ENCODE measurements at regions not wholly inside any gene's neighbourhood (a gene's known extent, or its start where the extent isn't known, plus 50 kb on each side); places are given as distances from the start of the nearest gene placed in this dataset.

DNA sequence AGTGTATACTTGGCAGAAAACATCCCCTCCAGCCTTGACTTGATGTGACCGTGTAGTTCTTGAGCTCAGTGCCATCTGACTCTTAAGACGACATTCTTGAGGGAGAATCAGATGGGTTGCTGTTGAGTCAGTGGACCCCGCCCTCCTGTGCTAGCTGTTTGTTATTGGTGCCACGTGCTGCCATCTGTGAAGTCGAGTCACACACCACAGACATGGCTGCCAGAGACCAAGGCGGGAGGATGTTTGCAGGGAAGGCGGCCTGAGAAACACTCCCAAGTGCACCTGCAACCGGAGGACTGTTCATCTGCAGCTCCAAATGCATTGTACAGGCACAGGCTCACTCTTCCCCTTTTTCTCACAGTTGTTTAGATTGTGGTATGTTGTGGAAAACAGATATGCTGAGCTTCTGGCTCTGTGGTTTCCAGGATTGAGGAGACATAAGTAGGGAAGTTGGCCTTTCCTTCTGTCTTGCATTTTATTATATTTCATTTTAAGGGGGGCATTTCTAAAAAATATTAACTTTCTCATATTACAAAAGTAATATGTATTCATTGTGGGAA is 345.3 kb upstream of the ZFP64 start:
- WGBS, 10 experiments = 0 to 100% (median 81%) methylated on average over 1 to 5 of the region's 8 CpGs; no CpG with 5 or more reads in 2 of the 10 experiments
- no peaks in the 10 kb centered on the region for H3K4me1 ChIP-seq (replicated peaks in 1 of 2)
- in situ Hi-C loops (cut with MboI; ENCODE audit: low pct_unique_long_range_greater_than_20kb in 2 of 9, low sequenced_read_pairs in 9 of 9, unreplicated experiment in 9 of 9) = no loop called here
- H3K4me3 ChIP-seq = no peak overlapping the region
- ATAC-seq (replicated peaks in 6 of 8) = no peak
- H3K27ac ChIP-seq = no peak overlapping the region

DNA sequence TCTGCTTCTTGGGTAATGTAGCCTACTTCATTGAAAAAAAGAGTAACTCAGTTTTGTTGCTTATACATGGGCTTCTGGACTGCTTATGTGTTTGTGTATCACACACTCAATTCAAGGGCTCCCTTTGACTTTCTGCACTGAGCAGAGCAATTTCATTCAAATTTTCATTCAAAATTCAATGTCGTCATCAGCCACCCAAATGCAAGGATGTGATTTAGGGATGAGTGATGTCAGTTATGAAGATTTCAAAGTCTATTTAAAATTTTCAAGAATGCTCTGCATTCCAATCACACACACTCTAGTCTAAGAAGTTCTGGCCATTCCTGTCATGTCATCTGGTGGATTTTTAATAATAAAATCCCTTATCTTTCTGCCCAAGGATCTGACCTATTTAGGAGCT is 344.5 kb upstream of the ZFP64 start:
- in situ Hi-C loops (cut with MboI; ENCODE audit: low pct_unique_long_range_greater_than_20kb in 2 of 9, low sequenced_read_pairs in 9 of 9, unreplicated experiment in 9 of 9) = no loop called here
- 0 to 100% (median 71%) methylated on average over 1 of the region's 1 CpG; no CpG with 5 or more reads in 6 of the 10 experiments for WGBS, 10 experiments
- peak in 1 of 8 experiments; percentile 33 for ATAC-seq (replicated peaks in 6 of 8)
- no peak overlapping the region for H3K4me3 ChIP-seq
- no peak overlapping the region for H3K27ac ChIP-seq
- H3K4me1 ChIP-seq (replicated peaks in 1 of 2) = no peaks in the 10 kb centered on the region

DNA sequence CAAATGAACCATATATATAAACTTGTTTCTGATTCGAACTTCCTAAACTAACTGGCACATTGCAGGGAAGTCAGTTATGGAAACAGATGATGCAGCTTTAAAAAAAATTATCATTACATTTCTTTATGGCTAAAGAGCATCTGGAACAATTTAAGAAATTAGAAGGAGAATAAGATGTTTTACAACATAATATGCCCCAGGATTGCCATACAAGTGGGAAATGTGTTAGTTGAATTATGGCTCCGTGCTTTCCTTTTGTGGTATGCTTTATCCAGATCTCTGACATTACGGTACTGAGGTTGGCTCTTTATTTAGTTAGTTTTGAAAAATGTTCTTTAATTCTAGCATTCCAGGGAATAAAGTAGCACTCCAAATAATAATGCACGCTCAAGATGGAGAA is 343.0 kb upstream of the ZFP64 start:
- Histone ChIP-seq H3K4me3 (no peak overlapping the region), H3K4me1 (replicated peaks in 1 of 2) (no peaks in the 10 kb centered on the region), H3K27ac (peak overlapping the region in 1 of 2 donors; percentile 8)
- in situ Hi-C loops (cut with MboI; ENCODE audit: low pct_unique_long_range_greater_than_20kb in 2 of 9, low sequenced_read_pairs in 9 of 9, unreplicated experiment in 9 of 9) = no loop called here
- no peak for ATAC-seq (replicated peaks in 6 of 8)
- 23 to 80% (median 72%) methylated on average over 1 to 4 of the region's 4 CpGs for WGBS, 10 experiments

DNA sequence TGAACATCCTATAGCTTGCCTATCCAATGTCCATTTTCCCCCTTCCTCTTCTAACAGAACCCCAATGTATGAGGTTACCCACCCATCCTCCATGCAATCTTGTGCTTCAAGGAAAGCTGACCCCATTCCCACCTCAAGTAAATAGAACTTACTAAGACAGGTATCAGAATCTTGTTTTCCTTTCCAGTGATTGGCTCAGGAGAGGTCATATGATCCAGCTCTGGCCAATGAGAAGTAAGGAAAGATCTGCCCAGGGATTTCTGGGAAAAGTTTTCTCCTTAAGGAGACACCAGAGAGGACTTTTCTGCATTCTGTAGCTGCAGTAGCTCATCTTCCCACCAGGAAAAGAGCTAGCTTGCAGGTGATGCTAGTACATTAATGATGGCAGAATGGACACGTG is 341.8 kb upstream of the ZFP64 start:
- ATAC-seq (replicated peaks in 6 of 8) = no peak
- no peak overlapping the region for H3K27ac ChIP-seq
- H3K4me3 ChIP-seq = no peak overlapping the region
- 38 to 100% (median 80%) methylated on average over 1 of the region's 1 CpG; no CpG with 5 or more reads in 3 of the 10 experiments for WGBS, 10 experiments
- no peaks in the 10 kb centered on the region for H3K4me1 ChIP-seq (replicated peaks in 1 of 2)
- in situ Hi-C loops (cut with MboI; ENCODE audit: low pct_unique_long_range_greater_than_20kb in 2 of 9, low sequenced_read_pairs in 9 of 9, unreplicated experiment in 9 of 9) = no loop called here

DNA sequence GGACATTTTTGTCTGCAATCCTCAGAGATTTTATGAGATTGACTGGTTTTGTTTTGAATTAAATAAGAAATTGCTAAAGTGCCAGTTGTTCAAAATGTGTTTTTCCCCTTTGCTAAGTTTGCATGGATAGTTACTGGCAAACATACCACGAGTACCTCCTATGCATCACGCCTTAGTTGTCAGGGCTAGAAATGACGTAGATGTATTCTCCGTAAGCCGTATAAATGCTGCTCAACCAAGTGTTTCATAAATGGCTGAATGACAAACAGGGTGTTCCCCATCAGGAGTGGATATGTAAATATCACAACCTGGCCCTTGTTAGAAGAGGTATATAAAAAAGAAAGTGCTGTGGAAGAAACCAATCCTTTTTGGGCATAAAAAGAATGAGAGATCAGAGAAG is 341.1 kb upstream of the ZFP64 start:
- no peak for ATAC-seq (replicated peaks in 6 of 8)
- WGBS, 10 experiments = 75 to 100% (median 89%) methylated on average over 1 to 5 of the region's 5 CpGs; no CpG with 5 or more reads in 1 of the 10 experiments
- Histone ChIP-seq H3K4me3 (no peak overlapping the region), H3K27ac (no peak overlapping the region), H3K4me1 (replicated peaks in 1 of 2) (no peaks in the 10 kb centered on the region)
- in situ Hi-C loops (cut with MboI; ENCODE audit: low pct_unique_long_range_greater_than_20kb in 2 of 9, low sequenced_read_pairs in 9 of 9, unreplicated experiment in 9 of 9) = no loop called here

DNA sequence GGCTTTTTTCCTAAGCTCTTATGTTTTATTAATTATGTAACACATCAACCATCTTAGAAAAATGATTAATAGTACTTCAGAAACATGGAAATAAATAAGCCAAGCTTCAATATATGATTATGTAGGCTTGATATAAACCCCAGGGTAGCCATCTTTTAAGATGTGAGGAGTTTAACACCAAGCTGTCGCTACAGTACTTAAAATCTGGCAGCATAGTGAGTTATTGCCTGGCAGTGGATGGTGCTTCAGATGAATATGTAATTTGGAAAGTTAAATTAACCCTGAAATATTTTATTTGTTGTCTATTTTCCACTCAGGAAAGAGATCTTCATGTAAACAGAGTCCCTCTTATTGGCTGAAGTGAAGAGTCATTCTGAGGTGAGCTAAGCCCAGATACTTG is 339.0 kb upstream of the ZFP64 start:
- in situ Hi-C loops (cut with MboI; ENCODE audit: low pct_unique_long_range_greater_than_20kb in 2 of 9, low sequenced_read_pairs in 9 of 9, unreplicated experiment in 9 of 9) = no loop called here
- Histone ChIP-seq H3K27ac (no peak overlapping the region), H3K4me1 (replicated peaks in 1 of 2) (no peaks in the 10 kb centered on the region), H3K4me3 (no peak overlapping the region)
- 0 to 100% (median 86%) methylated on average over 1 of the region's 1 CpG; no CpG with 5 or more reads in 3 of the 10 experiments for WGBS, 10 experiments
- ATAC-seq (replicated peaks in 6 of 8) = no peak

DNA sequence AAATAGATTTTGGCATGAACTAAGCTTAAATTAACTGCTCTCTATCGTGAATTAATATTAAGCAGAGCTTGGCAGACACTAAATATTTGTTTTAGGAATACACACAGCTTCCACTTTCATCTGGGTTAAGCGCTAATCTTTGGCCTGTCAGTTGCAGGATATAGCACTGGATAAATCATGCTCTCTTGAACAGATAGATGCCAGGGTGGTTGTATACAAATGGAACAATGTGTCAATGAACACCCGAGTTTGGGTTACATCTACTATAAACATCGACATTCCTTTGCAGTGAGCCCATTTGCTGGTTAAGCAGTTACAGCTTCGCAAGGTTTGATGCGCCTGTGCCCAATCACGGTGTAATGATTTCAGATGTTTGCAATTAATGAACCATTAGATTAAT is 338.2 kb upstream of the ZFP64 start:
- H3K27ac ChIP-seq = no peak overlapping the region
- WGBS, 10 experiments = 6 to 96% (median 63%) methylated on average over 4 to 6 of the region's 7 CpGs; no CpG with 5 or more reads in 1 of the 10 experiments
- in situ Hi-C loops (cut with MboI; ENCODE audit: low pct_unique_long_range_greater_than_20kb in 2 of 9, low sequenced_read_pairs in 9 of 9, unreplicated experiment in 9 of 9) = no loop called here
- H3K4me3 ChIP-seq = no peak overlapping the region
- no peak for ATAC-seq (replicated peaks in 6 of 8)
- no peaks in the 10 kb centered on the region for H3K4me1 ChIP-seq (replicated peaks in 1 of 2)

DNA sequence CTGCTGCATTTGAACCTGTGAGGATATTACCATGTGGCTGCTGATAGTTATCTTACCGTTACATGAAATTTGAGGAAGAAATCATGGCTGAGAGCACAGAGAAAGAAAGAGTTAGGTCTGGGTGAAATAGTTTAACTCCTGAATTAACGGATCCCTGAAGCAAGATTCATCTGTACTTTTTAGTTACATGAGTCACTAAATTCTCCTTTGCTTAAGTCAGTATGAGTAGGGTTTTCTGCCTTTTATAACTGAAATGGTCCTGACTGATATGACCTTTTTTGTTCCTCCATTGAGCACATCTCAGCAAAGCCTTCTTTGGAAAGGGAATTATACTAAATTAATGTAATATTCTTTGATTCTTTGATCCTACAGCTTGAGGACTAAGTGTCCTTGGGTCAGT is 333.3 kb upstream of the ZFP64 start:
- ATAC-seq (replicated peaks in 6 of 8) = no peak
- Histone ChIP-seq H3K27ac (no peak overlapping the region), H3K4me1 (replicated peaks in 1 of 2) (no peaks in the 10 kb centered on the region), H3K4me3 (no peak overlapping the region)
- WGBS, 10 experiments = 28 to 100% (median 86%) methylated on average over 1 to 2 of the region's 2 CpGs; no CpG with 5 or more reads in 1 of the 10 experiments
- in situ Hi-C loops (cut with MboI; ENCODE audit: low pct_unique_long_range_greater_than_20kb in 2 of 9, low sequenced_read_pairs in 9 of 9, unreplicated experiment in 9 of 9) = no loop called here

DNA sequence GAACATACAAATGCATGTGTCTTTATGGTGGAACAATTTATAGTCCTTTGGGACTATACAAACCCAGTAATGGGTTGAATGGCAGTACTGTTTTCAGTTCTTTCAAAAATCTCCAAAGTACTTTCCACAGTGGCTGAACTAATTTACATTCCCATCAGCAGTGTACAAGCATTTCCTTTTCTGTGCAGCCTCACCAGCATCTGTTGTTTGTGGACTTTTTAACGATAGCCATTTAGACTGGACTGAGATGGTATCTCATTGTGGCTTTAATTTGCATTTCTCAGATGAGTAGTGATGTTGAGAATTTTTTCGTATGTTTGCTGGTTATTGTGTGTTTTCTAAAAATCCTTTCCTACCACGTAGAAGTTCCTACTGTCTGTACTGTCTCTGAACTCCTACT is 327.2 kb upstream of the ZFP64 start:
- H3K4me1 ChIP-seq (replicated peaks in 1 of 2) = no peaks in the 10 kb centered on the region
- ATAC-seq (replicated peaks in 6 of 8) = no peak
- no peak overlapping the region for H3K4me3 ChIP-seq
- no peak overlapping the region for H3K27ac ChIP-seq
- in situ Hi-C loops (cut with MboI; ENCODE audit: low pct_unique_long_range_greater_than_20kb in 2 of 9, low sequenced_read_pairs in 9 of 9, unreplicated experiment in 9 of 9) = no loop called here
- 27 to 100% (median 47%) methylated on average over 1 to 3 of the region's 3 CpGs; no CpG with 5 or more reads in 1 of the 10 experiments for WGBS, 10 experiments

DNA sequence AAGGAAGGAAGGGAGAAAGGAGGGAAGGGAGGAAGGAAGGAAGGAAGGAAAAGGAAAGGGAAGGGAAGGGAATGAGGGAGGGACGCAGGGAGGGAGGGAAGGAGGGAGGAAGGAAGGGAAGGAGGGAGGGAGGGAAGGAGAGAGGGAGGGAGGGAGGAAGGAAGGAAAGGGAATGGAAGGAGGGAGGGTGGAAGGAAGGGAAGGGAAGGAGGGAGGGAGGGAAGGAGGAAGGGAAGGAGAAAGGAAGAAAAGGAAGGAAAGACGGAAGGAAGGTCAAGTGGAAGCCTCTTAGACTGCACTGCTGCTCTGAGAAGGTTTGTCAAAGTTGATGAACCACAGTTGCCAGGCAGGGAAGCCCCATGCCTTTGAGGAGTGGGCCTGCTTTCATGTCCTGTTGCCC is 324.3 kb upstream of the ZFP64 start:
- no peak for ATAC-seq (replicated peaks in 6 of 8)
- Histone ChIP-seq H3K4me3 (no peak overlapping the region), H3K27ac (no peak overlapping the region), H3K4me1 (replicated peaks in 1 of 2) (no peaks in the 10 kb centered on the region)
- 100% methylated on average over 1 of the region's 2 CpGs; no CpG with 5 or more reads in 9 of the 10 experiments for WGBS, 10 experiments
- in situ Hi-C loops (cut with MboI; ENCODE audit: low pct_unique_long_range_greater_than_20kb in 2 of 9, low sequenced_read_pairs in 9 of 9, unreplicated experiment in 9 of 9) = no loop called here

DNA sequence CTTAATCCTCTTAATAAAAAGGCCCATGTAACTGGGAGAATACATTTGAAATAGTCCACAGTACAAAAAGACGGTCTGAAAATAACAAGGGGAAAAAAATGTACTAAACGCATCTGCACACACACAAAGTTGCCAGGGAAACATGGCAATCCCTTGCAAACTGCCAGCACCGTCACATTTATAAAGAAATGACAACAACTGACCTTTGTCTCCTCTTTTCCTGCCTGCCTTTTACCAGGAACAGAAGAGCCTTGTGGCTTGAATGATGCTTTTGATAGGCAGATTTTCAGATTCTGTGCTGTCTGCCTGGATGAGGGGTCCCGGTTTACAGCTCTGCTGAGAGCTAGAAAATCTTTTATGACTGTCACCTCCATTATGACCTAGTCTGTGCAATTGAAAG is 308.6 kb upstream of the ZFP64 start:
- H3K4me3 ChIP-seq = no peak overlapping the region
- H3K27ac ChIP-seq = peak overlapping the region; percentile 20 to 56
- ATAC-seq (replicated peaks in 6 of 8) = peak in 5 of 8 experiments; percentile 89 to 95 (median 93)
- in situ Hi-C loops (cut with MboI; ENCODE audit: low pct_unique_long_range_greater_than_20kb in 2 of 9, low sequenced_read_pairs in 9 of 9, unreplicated experiment in 9 of 9) = no loop called here
- WGBS, 10 experiments = 0 to 70% (median 0%) methylated on average over 1 to 4 of the region's 4 CpGs; no CpG with 5 or more reads in 1 of the 10 experiments
- peaks cover 21 to 28% of the 10 kb centered on the region in 2 donors for H3K4me1 ChIP-seq (replicated peaks in 1 of 2)

DNA sequence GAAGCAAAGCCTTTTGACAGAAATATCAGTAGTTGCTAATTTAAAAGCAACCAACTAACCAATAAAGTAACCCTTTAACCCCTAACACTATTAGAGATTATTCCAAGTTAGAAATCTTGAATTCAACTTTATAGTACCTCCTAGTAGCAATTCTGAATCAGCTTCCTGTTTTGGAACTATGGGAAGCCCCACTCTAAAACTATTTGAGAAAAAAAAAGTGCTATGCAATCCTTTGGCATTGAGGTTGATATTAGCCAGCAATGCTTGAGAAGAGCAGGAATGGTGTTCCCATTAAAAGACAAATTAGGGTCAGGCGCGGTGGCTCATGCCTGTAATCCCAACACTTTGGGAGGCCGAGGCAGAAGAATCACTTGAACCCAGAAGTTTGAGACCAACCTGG is 306.2 kb upstream of the ZFP64 start:
- Histone ChIP-seq H3K4me1 (replicated peaks in 1 of 2) (peaks cover 36 to 51% of the 10 kb centered on the region in 2 donors), H3K27ac (no peak overlapping the region), H3K4me3 (no peak overlapping the region)
- 60 to 100% (median 95%) methylated on average over 1 to 3 of the region's 3 CpGs; no CpG with 5 or more reads in 6 of the 10 experiments for WGBS, 10 experiments
- in situ Hi-C loops (cut with MboI; ENCODE audit: low pct_unique_long_range_greater_than_20kb in 2 of 9, low sequenced_read_pairs in 9 of 9, unreplicated experiment in 9 of 9) = no loop called here
- ATAC-seq (replicated peaks in 6 of 8) = no peak

DNA sequence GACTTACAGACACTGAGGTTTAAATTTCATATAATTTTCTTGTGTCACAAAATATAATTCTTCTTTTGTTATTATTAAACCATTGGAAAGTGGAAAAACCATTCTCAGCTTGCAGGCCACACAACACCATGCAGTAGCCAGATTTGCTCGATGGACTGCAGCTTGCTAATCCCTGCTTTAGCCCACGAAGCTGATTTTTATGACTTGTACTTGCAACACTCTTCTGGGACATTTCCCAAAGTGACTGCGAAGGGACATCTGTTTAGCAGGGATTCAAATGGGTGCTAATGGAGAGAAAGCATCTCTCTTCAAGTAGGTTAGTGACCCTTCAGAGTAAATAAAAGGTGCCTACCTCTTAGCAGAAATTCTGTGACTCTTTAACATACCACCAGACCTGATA is 304.6 kb upstream of the ZFP64 start:
- Histone ChIP-seq H3K4me3 (no peak overlapping the region), H3K4me1 (replicated peaks in 1 of 2) (peaks cover 38 to 57% of the 10 kb centered on the region in 2 donors), H3K27ac (no peak overlapping the region)
- 25 to 97% (median 81%) methylated on average over 2 to 3 of the region's 3 CpGs; no CpG with 5 or more reads in 4 of the 10 experiments for WGBS, 10 experiments
- ATAC-seq (replicated peaks in 6 of 8) = no peak
- in situ Hi-C loops (cut with MboI; ENCODE audit: low pct_unique_long_range_greater_than_20kb in 2 of 9, low sequenced_read_pairs in 9 of 9, unreplicated experiment in 9 of 9) = no loop called here

DNA sequence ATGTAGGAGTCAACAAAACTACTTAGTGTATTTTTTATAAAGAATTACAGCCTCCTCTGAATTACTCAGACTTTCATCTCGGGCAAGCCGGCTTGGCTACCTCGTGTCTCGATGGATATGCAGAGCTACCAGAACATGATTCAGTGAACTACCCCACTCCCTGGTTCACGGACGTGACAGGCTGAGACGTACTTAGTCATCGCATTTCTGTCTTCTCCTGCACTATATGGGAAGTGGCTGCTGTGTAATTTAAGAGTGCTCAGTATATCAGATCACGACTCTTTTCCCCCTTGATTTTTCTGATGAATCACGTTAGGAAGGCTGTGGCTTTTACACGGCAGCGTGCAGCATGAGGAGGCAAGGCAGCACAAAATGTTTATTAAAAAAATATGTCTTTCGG is 302.7 kb upstream of the ZFP64 start:
- H3K4me3 ChIP-seq = peak overlapping the region in 1 of 5 donors; percentile 23
- peaks cover 22 to 37% of the 10 kb centered on the region in 2 donors for H3K4me1 ChIP-seq (replicated peaks in 1 of 2)
- 0 to 47% (median 27%) methylated on average over 3 to 13 of the region's 13 CpGs; no CpG with 5 or more reads in 1 of the 10 experiments for WGBS, 10 experiments
- peak; percentile 63 to 96 (median 82) for ATAC-seq (replicated peaks in 6 of 8)
- in situ Hi-C loops (cut with MboI; ENCODE audit: low pct_unique_long_range_greater_than_20kb in 2 of 9, low sequenced_read_pairs in 9 of 9, unreplicated experiment in 9 of 9) = no loop called here
- H3K27ac ChIP-seq = peak overlapping the region in 1 of 2 donors; percentile 3

Data from motor neuron (in vitro differentiated cells).